ENCODE measurements at regions not wholly inside any gene's neighbourhood (a gene's known extent, or its start where the extent isn't known, plus 50 kb on each side); places are given as distances from the start of the nearest gene placed in this dataset.

- no peak for TF ChIP-seq POLR2A (IDR thresholded peaks at IDR 0.05)
- no peak for TF ChIP-seq CTCF (IDR thresholded peaks at IDR 0.05)
Observed at GRCh38 chr16:25627641-25628040, 64.1 kb upstream of the HS3ST4 start.
